ENCODE measurements at regions not wholly inside any gene's neighbourhood (a gene's known extent, or its start where the extent isn't known, plus 50 kb on each side); places are given as distances from the start of the nearest gene placed in this dataset.

DNA sequence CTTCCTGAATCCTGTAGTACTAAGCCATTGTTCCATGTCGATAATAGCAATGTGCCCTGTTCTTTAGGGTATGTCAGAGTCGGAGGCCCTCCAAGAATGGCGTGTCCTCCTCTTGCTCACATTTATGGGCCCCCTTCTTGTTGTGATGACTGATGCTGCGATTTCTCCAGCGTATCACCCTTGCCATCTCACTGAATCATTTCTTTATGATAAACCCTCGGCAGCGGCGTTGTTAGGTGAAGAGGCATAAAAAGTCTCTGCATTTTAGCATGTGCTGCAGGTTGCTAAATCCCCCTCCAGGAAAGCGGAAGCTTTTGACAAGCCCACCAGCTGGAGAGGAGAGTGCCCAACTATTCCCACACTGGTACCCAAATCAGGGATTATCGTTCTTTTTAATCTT, 1045.3 kb downstream of the BRD1 start:
- TF ChIP-seq, protein P1, sequence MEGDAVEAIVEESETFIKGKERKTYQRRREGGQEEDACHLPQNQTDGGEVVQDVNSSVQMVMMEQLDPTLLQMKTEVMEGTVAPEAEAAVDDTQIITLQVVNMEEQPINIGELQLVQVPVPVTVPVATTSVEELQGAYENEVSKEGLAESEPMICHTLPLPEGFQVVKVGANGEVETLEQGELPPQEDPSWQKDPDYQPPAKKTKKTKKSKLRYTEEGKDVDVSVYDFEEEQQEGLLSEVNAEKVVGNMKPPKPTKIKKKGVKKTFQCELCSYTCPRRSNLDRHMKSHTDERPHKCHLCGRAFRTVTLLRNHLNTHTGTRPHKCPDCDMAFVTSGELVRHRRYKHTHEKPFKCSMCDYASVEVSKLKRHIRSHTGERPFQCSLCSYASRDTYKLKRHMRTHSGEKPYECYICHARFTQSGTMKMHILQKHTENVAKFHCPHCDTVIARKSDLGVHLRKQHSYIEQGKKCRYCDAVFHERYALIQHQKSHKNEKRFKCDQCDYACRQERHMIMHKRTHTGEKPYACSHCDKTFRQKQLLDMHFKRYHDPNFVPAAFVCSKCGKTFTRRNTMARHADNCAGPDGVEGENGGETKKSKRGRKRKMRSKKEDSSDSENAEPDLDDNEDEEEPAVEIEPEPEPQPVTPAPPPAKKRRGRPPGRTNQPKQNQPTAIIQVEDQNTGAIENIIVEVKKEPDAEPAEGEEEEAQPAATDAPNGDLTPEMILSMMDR (IDR thresholded peaks at IDR 0.05 in 2 of 3, conservative IDR thresholded peaks at IDR 0.05 in 1 of 3; ENCODE audit: borderline replicate concordance in 1 of 3, insufficient read depth in 1 of 3, low read depth in 2 of 3, low read length in 2 of 3) = no peak
- no peak for TF ChIP-seq REST (IDR thresholded peaks at IDR 0.05; ENCODE audit: low read depth)
- no peak for TF ChIP-seq EZH2 (IDR thresholded peaks at IDR 0.05)
- no peak for TF ChIP-seq EZH2phosphoT487 (IDR thresholded peaks at IDR 0.05; ENCODE audit: borderline replicate concordance)
- no peak for TF ChIP-seq POLR2AphosphoS5 (IDR thresholded peaks at IDR 0.05; ENCODE audit: low read depth, low read length)
- TF ChIP-seq SRF (IDR thresholded peaks at IDR 0.05; ENCODE audit: low read depth) = no peak
- TF ChIP-seq POLR2A (IDR thresholded peaks at IDR 0.05; ENCODE audit: borderline replicate concordance, extremely low read depth, insufficient read depth, insufficient read length) = no peak
